ENCODE measurements at regions not wholly inside any gene's neighbourhood (a gene's known extent, or its start where the extent isn't known, plus 50 kb on each side); places are given as distances from the start of the nearest gene placed in this dataset.
"Not testable (repeated sequence)": the region's sequence is repeated elsewhere in the genome, so short reads cannot be mapped to it uniquely, and the experiment has no call there.

GRCh38 chr4:66273110-66273509 is 602.8 kb upstream of the EPHA5 start:
- no peak for DNase-seq (ENCODE audit: low spot score)

- not testable (repeated sequence) for DNase-seq (ENCODE audit: low spot score)
Measured at GRCh38 chr4:66270356-66270755, 600.1 kb upstream of the EPHA5 start.

- DNase-seq (ENCODE audit: low spot score): not testable (repeated sequence)
Measured at GRCh38 chr4:66266554-66266953, 596.3 kb upstream of the EPHA5 start.

- DNase-seq (ENCODE audit: low spot score): no peak
Measured at GRCh38 chr4:66266035-66266434, 595.7 kb upstream of the EPHA5 start.

- no peak for DNase-seq (ENCODE audit: low spot score)
Measured at GRCh38 chr4:66252291-66252690, 582.0 kb upstream of the EPHA5 start.

GRCh38 chr4:66246643-66247042 is 576.4 kb upstream of the EPHA5 start:
- DNase-seq (ENCODE audit: low spot score): no peak

GRCh38 chr4:66235876-66236275 is 565.6 kb upstream of the EPHA5 start:
- DNase-seq (ENCODE audit: low spot score): no peak

- DNase-seq (ENCODE audit: low spot score): no peak
Measured at GRCh38 chr4:66229885-66230284, 559.6 kb upstream of the EPHA5 start.

GRCh38 chr4:66225539-66225938 is 555.2 kb upstream of the EPHA5 start:
- DNase-seq (ENCODE audit: low spot score): no peak

GRCh38 chr4:66223068-66223703 is 552.9 kb upstream of the EPHA5 start:
- DNase-seq (ENCODE audit: low spot score): no peak

GRCh38 chr4:66219401-66219800 is 549.1 kb upstream of the EPHA5 start:
- DNase-seq (ENCODE audit: low spot score): no peak

GRCh38 chr4:66216252-66216651 is 546.0 kb upstream of the EPHA5 start:
- no peak for DNase-seq (ENCODE audit: low spot score)

GRCh38 chr4:66212489-66212888 is 542.2 kb upstream of the EPHA5 start:
- DNase-seq (ENCODE audit: low spot score): no peak

- no peak for DNase-seq (ENCODE audit: low spot score)
Measured at GRCh38 chr4:66204534-66205247, 534.4 kb upstream of the EPHA5 start.

GRCh38 chr4:66202870-66203269 is 532.6 kb upstream of the EPHA5 start:
- DNase-seq (ENCODE audit: low spot score): no peak

GRCh38 chr4:66197451-66197850 is 527.2 kb upstream of the EPHA5 start:
- DNase-seq (ENCODE audit: low spot score): no peak

GRCh38 chr4:66193487-66193886 is 523.2 kb upstream of the EPHA5 start:
- DNase-seq (ENCODE audit: low spot score): no peak

GRCh38 chr4:66187175-66187720 is 517.0 kb upstream of the EPHA5 start:
- no peak for DNase-seq (ENCODE audit: low spot score)

GRCh38 chr4:66186095-66186494 is 515.8 kb upstream of the EPHA5 start:
- DNase-seq (ENCODE audit: low spot score): no peak

GRCh38 chr4:66182636-66183035 is 512.3 kb upstream of the EPHA5 start:
- no peak for DNase-seq (ENCODE audit: low spot score)

GRCh38 chr4:66178906-66179305 is 508.6 kb upstream of the EPHA5 start:
- no peak for DNase-seq (ENCODE audit: low spot score)

GRCh38 chr4:66169341-66169740 is 499.1 kb upstream of the EPHA5 start:
- DNase-seq (ENCODE audit: low spot score): peak; percentile 48

GRCh38 chr4:66164869-66165268 is 494.6 kb upstream of the EPHA5 start:
- no peak for DNase-seq (ENCODE audit: low spot score)

- no peak for DNase-seq (ENCODE audit: low spot score)
Measured at GRCh38 chr4:66160606-66161005, 490.3 kb upstream of the EPHA5 start.
